Left lung (tissue), 4 donors: ENCODE measurements at regions not wholly inside any gene's neighbourhood (a gene's known extent, or its start where the extent isn't known, plus 50 kb on each side); places are given as distances from the start of the nearest gene placed in this dataset.

Experiments
- ATAC-seq: fragments of 200-7000 bp; cut with Tn5 transposase; one replicate; pipeline ENCODE4 v1.9.1; 2020; ENCODE audit warnings: moderate library complexity
- DNase-seq, 4 donors: peaks; one replicate each; pipeline ENCODE4 v3.0.0-alpha.2; 2013 to 2020
- H3K27ac ChIP-seq, 2 donors: fragments of 200-600 bp; sonication (generic) in 1 of 2; one replicate each; pipeline versions ENCODE4 v1.5.0 to v1.8.0; 2020 to 2021
- H3K27me3 ChIP-seq, 2 donors: fragments of 200-600 bp; sonication (generic) in 1 of 2; one replicate each; pipeline versions ENCODE4 v1.5.0 to v1.8.0; 2020 to 2021
- H3K36me3 ChIP-seq, 2 donors: fragments of 200-600 bp; sonication (generic) in 1 of 2; one replicate each; pipeline versions ENCODE4 v1.5.0 to v1.8.0; 2020 to 2021
- H3K4me1 ChIP-seq, 2 donors: fragments of 200-600 bp; one replicate each; pipeline ENCODE4 v1.8.0; 2021
- H3K4me3 ChIP-seq, 2 donors: fragments of 200-600 bp; sonication (generic) in 1 of 2; one replicate each; pipeline versions ENCODE4 v1.5.0 to v1.8.0; 2020 to 2021; ENCODE audit warnings: mild to moderate bottlenecking in 1 of 2
- H3K9me3 ChIP-seq, 2 donors: fragments of 200-600 bp; sonication (generic) in 1 of 2; one replicate each; pipeline versions ENCODE4 v1.5.0 to v1.8.0; 2020 to 2021
- CTCF ChIP-seq, 2 donors: fragments of 200-600 bp; sonication (generic) in 1 of 2; IDR thresholded peaks; one replicate each; pipeline versions ENCODE4 v1.5.0 to v1.8.0; 2021; ENCODE audit warnings: antibody characterized with exemption in 2 of 2
- intact Hi-C, 2 donors: fragments of 100-400 bp; cut with DNase I; formaldehyde crosslinking; loops; one replicate each; pipeline versions ENCODE4 v1.11.2 to v1.14.2; 2022
- donor health status: DM: no; HTN: yes; CAD: no.
- donor health status: DM: no; HTN: no; CAD: no.

- intact Hi-C loops = no loop called here
These were observed 726.1 kb upstream of the GALNTL6 start for GRCh38 chr4:171087089-171087488.

DNA sequence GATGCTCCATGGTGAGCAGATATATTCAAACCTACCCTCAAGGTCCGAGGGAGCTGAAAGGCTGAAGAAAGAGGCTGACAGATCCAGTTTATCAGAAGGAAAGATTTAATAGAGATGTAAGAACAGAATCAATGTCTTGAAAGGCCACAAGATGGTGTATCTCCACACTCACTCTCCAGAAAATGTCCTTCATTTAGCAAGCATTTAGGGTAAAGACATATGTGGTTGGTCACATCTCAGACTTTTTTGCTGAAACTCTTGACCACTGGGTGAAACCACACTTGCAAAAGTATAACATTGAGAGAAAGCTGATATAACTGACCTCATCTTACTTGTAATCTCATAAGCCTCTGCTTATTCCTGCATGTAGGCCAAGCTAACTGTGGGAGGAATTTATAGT is 745.8 kb upstream of the GALNTL6 start:
- TF ChIP-seq CTCF (IDR thresholded peaks at IDR 0.05) = no peak
- no peaks in the 10 kb centered on the region for H3K36me3 ChIP-seq
- no peak overlapping the region for H3K27ac ChIP-seq
- H3K27me3 ChIP-seq = no peaks in the 10 kb centered on the region
- no peak for DNase-seq
- H3K4me3 ChIP-seq = no peak overlapping the region
- H3K4me1 ChIP-seq = no peaks in the 10 kb centered on the region
- intact Hi-C loops = no loop called here
- H3K9me3 ChIP-seq = peaks cover 0 to 18% of the 10 kb centered on the region in 2 donors
- no peak for ATAC-seq

More at GRCh38 chr4:171087089-171087488, 726.1 kb upstream of the GALNTL6 start:
- Histone ChIP-seq H3K36me3 (no peaks in the 10 kb centered on the region), H3K4me1 (no peaks in the 10 kb centered on the region), H3K27ac (no peak overlapping the region), H3K4me3 (no peak overlapping the region), H3K9me3 (peaks cover 0 to 22% of the 10 kb centered on the region in 2 donors), H3K27me3 (no peaks in the 10 kb centered on the region)
- ATAC-seq = no peak
- no peak for TF ChIP-seq CTCF (IDR thresholded peaks at IDR 0.05)
- DNase-seq = no peak

DNA sequence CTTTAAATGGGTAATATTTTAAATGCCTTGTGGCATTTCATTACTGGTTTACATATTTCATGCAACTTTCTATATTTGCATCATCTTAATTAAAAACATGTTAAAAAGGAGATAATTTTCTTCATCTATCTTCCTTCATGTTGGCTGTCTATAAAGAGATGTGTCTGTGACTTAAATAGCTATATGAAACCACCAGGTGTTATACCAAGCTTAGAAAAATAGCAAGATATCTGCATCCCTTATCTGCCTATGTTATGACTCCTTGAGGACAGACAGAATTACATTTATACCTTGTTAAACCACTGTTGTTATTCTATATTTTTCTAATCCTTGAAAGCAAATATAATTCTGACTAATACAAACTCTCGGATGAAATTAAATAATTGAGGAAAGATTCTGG is 763.8 kb upstream of the GALNTL6 start:
- Histone ChIP-seq H3K4me1 (no peaks in the 10 kb centered on the region), H3K27ac (no peak overlapping the region), H3K36me3 (no peaks in the 10 kb centered on the region), H3K9me3 (peaks cover 0 to 12% of the 10 kb centered on the region in 2 donors), H3K4me3 (no peak overlapping the region), H3K27me3 (no peaks in the 10 kb centered on the region)
- no peak for ATAC-seq
- no peak for TF ChIP-seq CTCF (IDR thresholded peaks at IDR 0.05)
- DNase-seq = no peak
- intact Hi-C loops = no loop called here

GRCh38 chr4:171042989-171043524 is 770.1 kb upstream of the GALNTL6 start:
- intact Hi-C loops = no loop called here
- no peaks in the 10 kb centered on the region for H3K36me3 ChIP-seq
- H3K9me3 ChIP-seq = peaks cover 0 to 21% of the 10 kb centered on the region in 2 donors
- no peak overlapping the region for H3K27ac ChIP-seq
- DNase-seq (peak in 1 of 4 donors; percentile 62), ATAC-seq (no peak)
- H3K27me3 ChIP-seq = no peaks in the 10 kb centered on the region
- TF ChIP-seq CTCF (IDR thresholded peaks at IDR 0.05) = no peak
- no peak overlapping the region for H3K4me3 ChIP-seq
- no peaks in the 10 kb centered on the region for H3K4me1 ChIP-seq

DNA sequence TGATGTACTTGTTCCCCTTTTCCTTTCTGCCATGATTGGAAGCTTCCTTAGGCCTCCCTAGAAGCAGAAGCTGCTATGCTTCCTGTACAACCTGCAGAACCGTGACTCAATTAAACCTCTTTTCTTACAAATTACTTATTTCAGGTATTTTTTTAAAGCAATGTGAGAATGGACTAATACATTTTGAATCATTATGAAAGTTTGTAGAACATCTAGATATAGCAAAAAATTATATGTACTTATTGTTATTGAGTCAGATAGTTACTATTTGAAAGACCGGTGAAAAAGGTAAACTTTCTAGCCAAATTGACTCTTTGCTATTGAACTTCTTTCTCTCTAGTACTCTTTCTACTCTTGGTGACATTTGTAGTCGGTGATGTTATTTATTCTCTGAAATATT is 777.3 kb upstream of the GALNTL6 start:
- ATAC-seq (no peak), DNase-seq (no peak)
- no peaks in the 10 kb centered on the region for H3K36me3 ChIP-seq
- intact Hi-C loops = no loop called here
- H3K4me3 ChIP-seq = no peak overlapping the region
- H3K27ac ChIP-seq = no peak overlapping the region
- H3K27me3 ChIP-seq = no peaks in the 10 kb centered on the region
- no peaks in the 10 kb centered on the region for H3K9me3 ChIP-seq
- TF ChIP-seq CTCF (IDR thresholded peaks at IDR 0.05) = no peak
- H3K4me1 ChIP-seq = no peaks in the 10 kb centered on the region
